Upper lobe of left lung (tissue), 4 donors: ENCODE measurements at regions not wholly inside any gene's neighbourhood (a gene's known extent, or its start where the extent isn't known, plus 50 kb on each side); places are given as distances from the start of the nearest gene placed in this dataset.

Source experiments
- EP300 ChIP-seq, 4 donors: sonication (generic); formaldehyde crosslinking; IDR thresholded peaks; one replicate each; pipeline ENCODE4 v1.5.1; 2017; ENCODE audit warnings: antibody characterized with exemption in 4 of 4, control low read depth in 2 of 4
- TF ChIP-seq, protein P1 (sequence below), 6 experiments: fragments of 450-650 bp in 4 of 6; fragments of 200-600 bp in 2 of 6; sonication (generic) in 2 of 6; IDR thresholded peaks; one replicate each; pipeline ENCODE4 v1.5.1; 2016 to 2019; ENCODE audit warnings: antibody characterized with exemption in 6 of 6

DNA sequence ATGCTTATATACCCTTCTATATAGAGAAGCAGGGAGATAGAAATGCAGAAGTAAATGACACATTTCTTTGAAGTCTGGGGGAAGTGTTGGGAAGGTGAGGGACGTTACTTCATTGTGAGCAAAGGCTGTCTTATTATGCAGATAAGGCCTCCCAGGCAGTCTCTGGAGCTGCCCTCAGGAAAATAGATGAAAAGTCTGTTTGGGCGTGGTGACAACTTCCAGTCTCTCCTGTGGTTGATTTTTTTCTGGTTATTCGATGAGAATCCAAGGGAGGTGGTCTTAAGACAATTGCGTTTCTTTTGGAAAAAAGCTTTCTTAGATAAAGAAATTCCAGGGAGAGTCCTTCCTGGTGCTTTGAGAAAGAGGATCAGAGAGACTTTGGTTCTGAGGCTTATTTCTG, 84.0 kb downstream of the NEUROD6 start:
- TF ChIP-seq, protein P1, sequence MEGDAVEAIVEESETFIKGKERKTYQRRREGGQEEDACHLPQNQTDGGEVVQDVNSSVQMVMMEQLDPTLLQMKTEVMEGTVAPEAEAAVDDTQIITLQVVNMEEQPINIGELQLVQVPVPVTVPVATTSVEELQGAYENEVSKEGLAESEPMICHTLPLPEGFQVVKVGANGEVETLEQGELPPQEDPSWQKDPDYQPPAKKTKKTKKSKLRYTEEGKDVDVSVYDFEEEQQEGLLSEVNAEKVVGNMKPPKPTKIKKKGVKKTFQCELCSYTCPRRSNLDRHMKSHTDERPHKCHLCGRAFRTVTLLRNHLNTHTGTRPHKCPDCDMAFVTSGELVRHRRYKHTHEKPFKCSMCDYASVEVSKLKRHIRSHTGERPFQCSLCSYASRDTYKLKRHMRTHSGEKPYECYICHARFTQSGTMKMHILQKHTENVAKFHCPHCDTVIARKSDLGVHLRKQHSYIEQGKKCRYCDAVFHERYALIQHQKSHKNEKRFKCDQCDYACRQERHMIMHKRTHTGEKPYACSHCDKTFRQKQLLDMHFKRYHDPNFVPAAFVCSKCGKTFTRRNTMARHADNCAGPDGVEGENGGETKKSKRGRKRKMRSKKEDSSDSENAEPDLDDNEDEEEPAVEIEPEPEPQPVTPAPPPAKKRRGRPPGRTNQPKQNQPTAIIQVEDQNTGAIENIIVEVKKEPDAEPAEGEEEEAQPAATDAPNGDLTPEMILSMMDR (IDR thresholded peaks at IDR 0.05) = no peak
- no peak for TF ChIP-seq EP300 (IDR thresholded peaks at IDR 0.05)
